Astrocyte (in vitro differentiated cells and primary cell): ENCODE measurements at regions not wholly inside any gene's neighbourhood (a gene's known extent, or its start where the extent isn't known, plus 50 kb on each side); places are given as distances from the start of the nearest gene placed in this dataset.

Experiments used
- DNase-seq: peaks from one replicate; pipeline ENCODE4 v3.0.0-alpha.2; 2010; ENCODE audit warnings: low read depth
- FAIRE-seq: peaks from 2 replicates; lab custom pipeline; 2011; peaks lifted over from hg19 to GRCh38; lab: Jason Lieb, UNC
- H2AFZ ChIP-seq: 2 replicates; pipeline ENCODE4 v1.6.0; 2012; ENCODE audit warnings: low read depth, low read length, inconsistent platforms
- H3K27ac ChIP-seq: 2 replicates; pipeline ENCODE4 v1.5.1; 2011; ENCODE audit warnings: low read depth, low read length, inconsistent platforms
- H3K27me3 ChIP-seq: 2 replicates; pipeline ENCODE4 v1.6.0; 2011; ENCODE audit warnings: low read length, inconsistent platforms; ENCODE audit not compliant: insufficient read depth
- H3K36me3 ChIP-seq: 2 replicates; pipeline ENCODE4 v1.5.1; 2011; ENCODE audit warnings: low read length, inconsistent platforms; ENCODE audit not compliant: insufficient read depth
- H3K4me1 ChIP-seq: 2 replicates; pipeline ENCODE4 v1.5.1; 2011; ENCODE audit warnings: low read length, inconsistent platforms; ENCODE audit not compliant: insufficient read depth
- H3K4me2 ChIP-seq: 2 replicates; pipeline ENCODE4 v1.6.0; 2012; ENCODE audit warnings: low read length, inconsistent platforms
- H3K4me3 ChIP-seq: 2 replicates; pipeline ENCODE4 v1.5.1; 2011; ENCODE audit warnings: low read depth, mild to moderate bottlenecking, low read length, inconsistent platforms; ENCODE audit not compliant: insufficient read depth
- H3K79me2 ChIP-seq: 2 replicates; pipeline ENCODE4 v1.6.0; 2012; ENCODE audit warnings: mild to moderate bottlenecking, low read length, inconsistent platforms; ENCODE audit not compliant: insufficient read depth
- H3K9ac ChIP-seq: 2 replicates; pipeline ENCODE4 v1.6.0; 2012; ENCODE audit warnings: mild to moderate bottlenecking, low read length, inconsistent platforms
- H3K9me3 ChIP-seq: 2 replicates; pipeline ENCODE4 v1.5.1; 2012; ENCODE audit warnings: low read depth, mild to moderate bottlenecking, low read length, inconsistent platforms; ENCODE audit not compliant: insufficient read depth
- H4K20me1 ChIP-seq: 2 replicates; pipeline ENCODE4 v1.6.0; 2012; ENCODE audit warnings: low read length, inconsistent platforms; ENCODE audit not compliant: insufficient read depth
- H3K27ac Mint-ChIP-seq: one replicate; pipeline ENCODE4 v1.8.0; 2021; ENCODE audit warnings: mild to moderate bottlenecking, mixed read lengths; ENCODE audit not compliant: unreplicated experiment
- H3K27me3 Mint-ChIP-seq: one replicate; pipeline ENCODE4 v1.8.0; 2021; ENCODE audit warnings: low read depth, mixed read lengths; ENCODE audit not compliant: unreplicated experiment
- H3K36me3 Mint-ChIP-seq: one replicate; pipeline ENCODE4 v1.8.0; 2021; ENCODE audit warnings: low read depth, mixed read lengths; ENCODE audit not compliant: unreplicated experiment
- H3K4me1 Mint-ChIP-seq: one replicate; pipeline ENCODE4 v1.8.0; 2021; ENCODE audit warnings: low read depth, mixed read lengths; ENCODE audit not compliant: unreplicated experiment
- H3K4me3 Mint-ChIP-seq: one replicate; pipeline ENCODE4 v1.8.0; 2021; ENCODE audit warnings: mild to moderate bottlenecking, moderate library complexity, mixed read lengths; ENCODE audit not compliant: unreplicated experiment
- H3K9me3 Mint-ChIP-seq: one replicate; pipeline ENCODE4 v1.8.0; 2021; ENCODE audit warnings: mild to moderate bottlenecking, mixed read lengths; ENCODE audit not compliant: unreplicated experiment
- EZH2 ChIP-seq: IDR thresholded peaks from 2 replicates; pipeline ENCODE4 v1.6.1; 2012; ENCODE audit warnings: mild to moderate bottlenecking, low read length, inconsistent platforms; ENCODE audit not compliant: insufficient read depth
- TF ChIP-seq, protein P1 (sequence below): IDR thresholded peaks from 2 replicates; pipeline ENCODE4 v1.5.1; 2011; ENCODE audit warnings: low read depth, mild to moderate bottlenecking, inconsistent platforms, low read length, moderate library complexity; ENCODE audit not compliant: insufficient read depth

DNA sequence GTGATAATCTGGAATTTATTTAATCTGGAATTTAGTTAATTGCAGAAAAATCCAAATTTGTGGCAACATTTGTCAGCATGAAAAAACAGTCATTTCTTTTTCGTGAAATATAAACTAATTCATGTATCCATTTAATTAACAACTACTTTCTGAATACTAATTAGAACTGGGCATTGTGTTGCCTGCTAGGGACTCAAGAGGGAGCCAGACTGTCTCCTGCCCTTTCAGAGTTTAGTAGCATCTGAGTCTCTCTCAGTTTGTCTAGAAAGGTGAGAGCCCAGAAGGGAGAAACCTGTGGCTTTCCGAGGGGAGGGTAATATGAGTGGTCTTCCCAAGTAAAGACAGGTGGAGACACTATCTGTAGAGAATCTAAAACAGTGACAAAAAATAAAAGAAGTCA is 210.9 kb upstream of the HDDC2 start:
- Histone ChIP-seq H3K79me2 (no peaks in the 10 kb centered on the region), H2AFZ (no peak overlapping the region), H3K36me3 (no peaks in the 10 kb centered on the region), H3K9ac (no peak overlapping the region), H3K4me2 (no peak overlapping the region), H3K27ac (no peak overlapping the region), H4K20me1 (no peaks in the 10 kb centered on the region), H3K9me3 (no peaks in the 10 kb centered on the region), H3K4me3 (no peak overlapping the region), H3K4me1 (no peaks in the 10 kb centered on the region), H3K27me3 (no peaks in the 10 kb centered on the region)
- DNase-seq: no peak
- Mint-ChIP-seq H3K27me3 (peaks cover 2% of the 10 kb centered on the region), H3K4me1 (peaks cover 8% of the 10 kb centered on the region), H3K27ac (no peak overlapping the region), H3K36me3 (peaks cover 3% of the 10 kb centered on the region), H3K4me3 (no peak overlapping the region), H3K9me3 (no peaks in the 10 kb centered on the region)
- no peak for FAIRE-seq
- TF ChIP-seq, protein P1, sequence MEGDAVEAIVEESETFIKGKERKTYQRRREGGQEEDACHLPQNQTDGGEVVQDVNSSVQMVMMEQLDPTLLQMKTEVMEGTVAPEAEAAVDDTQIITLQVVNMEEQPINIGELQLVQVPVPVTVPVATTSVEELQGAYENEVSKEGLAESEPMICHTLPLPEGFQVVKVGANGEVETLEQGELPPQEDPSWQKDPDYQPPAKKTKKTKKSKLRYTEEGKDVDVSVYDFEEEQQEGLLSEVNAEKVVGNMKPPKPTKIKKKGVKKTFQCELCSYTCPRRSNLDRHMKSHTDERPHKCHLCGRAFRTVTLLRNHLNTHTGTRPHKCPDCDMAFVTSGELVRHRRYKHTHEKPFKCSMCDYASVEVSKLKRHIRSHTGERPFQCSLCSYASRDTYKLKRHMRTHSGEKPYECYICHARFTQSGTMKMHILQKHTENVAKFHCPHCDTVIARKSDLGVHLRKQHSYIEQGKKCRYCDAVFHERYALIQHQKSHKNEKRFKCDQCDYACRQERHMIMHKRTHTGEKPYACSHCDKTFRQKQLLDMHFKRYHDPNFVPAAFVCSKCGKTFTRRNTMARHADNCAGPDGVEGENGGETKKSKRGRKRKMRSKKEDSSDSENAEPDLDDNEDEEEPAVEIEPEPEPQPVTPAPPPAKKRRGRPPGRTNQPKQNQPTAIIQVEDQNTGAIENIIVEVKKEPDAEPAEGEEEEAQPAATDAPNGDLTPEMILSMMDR: no peak
- no peak for TF ChIP-seq EZH2

DNA sequence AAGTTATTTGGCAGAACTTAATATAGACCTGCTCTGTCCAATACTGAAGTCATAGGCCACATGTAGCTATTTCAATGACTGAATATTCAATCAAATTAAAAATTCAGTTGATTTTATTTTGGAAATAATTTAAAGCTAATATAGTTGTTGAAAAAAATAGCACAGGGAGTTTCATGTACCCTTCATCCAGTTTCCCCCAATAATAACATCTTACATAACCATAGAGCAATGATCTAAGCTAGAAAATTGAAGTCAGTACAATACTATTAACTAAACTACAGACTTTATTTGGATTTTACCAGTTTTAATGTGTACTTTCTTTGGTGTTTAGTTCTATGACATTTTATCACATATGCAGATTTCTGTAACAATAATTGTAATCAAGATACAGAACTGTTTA is 212.2 kb upstream of the HDDC2 start:
- H3K4me2 ChIP-seq: no peak overlapping the region
- no peaks in the 10 kb centered on the region for H3K36me3 ChIP-seq
- Mint-ChIP-seq H3K9me3 (no peaks in the 10 kb centered on the region), H3K36me3 (peaks cover 3% of the 10 kb centered on the region), H3K4me1 (peaks cover 5% of the 10 kb centered on the region), H3K27ac (no peak overlapping the region), H3K4me3 (no peak overlapping the region), H3K27me3 (peaks cover 2% of the 10 kb centered on the region)
- no peaks in the 10 kb centered on the region for H3K79me2 ChIP-seq
- no peak for TF ChIP-seq EZH2
- TF ChIP-seq, protein P1: no peak
- H3K27me3 ChIP-seq: no peaks in the 10 kb centered on the region
- H3K9me3 ChIP-seq: no peaks in the 10 kb centered on the region
- DNase-seq (no peak), FAIRE-seq (no peak)
- H3K4me3 ChIP-seq: no peak overlapping the region
- H2AFZ ChIP-seq: no peak overlapping the region
- H3K27ac ChIP-seq: no peak overlapping the region
- no peaks in the 10 kb centered on the region for H3K4me1 ChIP-seq
- no peaks in the 10 kb centered on the region for H4K20me1 ChIP-seq
- no peak overlapping the region for H3K9ac ChIP-seq

DNA sequence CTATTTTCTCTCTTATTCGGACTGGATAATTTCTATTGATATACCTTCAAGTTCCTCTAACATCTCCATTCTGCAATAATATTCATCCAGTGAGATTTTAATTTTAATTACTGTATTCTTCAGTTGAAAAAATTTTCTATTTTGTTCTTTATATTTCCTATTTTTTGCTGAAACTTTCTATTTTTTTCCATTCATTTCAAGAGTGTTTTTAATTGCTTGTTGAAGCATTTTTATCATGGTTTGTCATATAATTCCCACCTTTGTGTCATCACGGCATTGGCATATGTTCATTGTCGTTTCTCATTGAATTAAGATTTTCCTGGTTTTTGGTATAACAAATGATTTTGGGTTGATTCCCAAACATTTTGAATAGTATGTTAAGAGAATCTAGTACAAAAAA is 214.9 kb upstream of the HDDC2 start:
- peaks cover 3% of the 10 kb centered on the region for H3K36me3 Mint-ChIP-seq
- H3K27me3 Mint-ChIP-seq: no peaks in the 10 kb centered on the region

More for the DNA sequence above, 214.9 kb upstream of the HDDC2 start:
- H3K36me3 ChIP-seq: no peaks in the 10 kb centered on the region
- no peaks in the 10 kb centered on the region for H3K9me3 ChIP-seq
- H3K9me3 Mint-ChIP-seq: peaks cover 5% of the 10 kb centered on the region
- H3K4me3 ChIP-seq: no peak overlapping the region
- DNase-seq (no peak), FAIRE-seq (no peak)
- H3K4me1 ChIP-seq: no peaks in the 10 kb centered on the region
- no peaks in the 10 kb centered on the region for H3K27me3 ChIP-seq
- no peak overlapping the region for H3K27ac Mint-ChIP-seq
- H2AFZ ChIP-seq: no peak overlapping the region
- H3K4me1 Mint-ChIP-seq: peaks cover 5% of the 10 kb centered on the region
- no peak overlapping the region for H3K4me3 Mint-ChIP-seq
- no peak overlapping the region for H3K27ac ChIP-seq
- no peaks in the 10 kb centered on the region for H3K79me2 ChIP-seq
- no peak overlapping the region for H3K9ac ChIP-seq
- TF ChIP-seq EZH2: no peak
- TF ChIP-seq, protein P1: no peak
- H3K4me2 ChIP-seq: no peak overlapping the region
- no peaks in the 10 kb centered on the region for H4K20me1 ChIP-seq
